PC-3 (cell line): ENCODE measurements at regions not wholly inside any gene's neighbourhood (a gene's known extent, or its start where the extent isn't known, plus 50 kb on each side); places are given as distances from the start of the nearest gene placed in this dataset.
"Not testable (repeated sequence)": the region's sequence is repeated elsewhere in the genome, so short reads cannot be mapped to it uniquely, and the experiment has no call there.

Experiments used
- ATAC-seq: fragments of 200-7000 bp; cut with Tn5 transposase; 2 replicates; pipeline ENCODE4 v1.9.1; 2020; ENCODE audit warnings: mild to moderate bottlenecking, moderate library complexity
- BruUV-seq: library from RNA; stranded (reverse); fragments of 400-500 nt; replicated peaks from 2 replicates; lab custom pipeline; 2021; lab: Mats Ljungman, UMichigan
- CTCF ChIA-PET: fragments of 300-600 bp; sonication (Branson Sonifier 250); formaldehyde crosslinking; loops from one replicate; lab custom pipeline; 2022; ENCODE audit warnings: antibody characterized with exemption; lab: Charles Lee
- POLR2A ChIA-PET: fragments of 300-600 bp; sonication (Branson Sonifier 250); formaldehyde crosslinking; loops from one replicate; lab custom pipeline; 2022; ENCODE audit warnings: antibody characterized with exemption; ENCODE audit not compliant: unreplicated experiment; lab: Charles Lee
- DNase-seq: peaks from one replicate; pipeline ENCODE4 v3.0.0-alpha.2; 2015
- H2AFZ ChIP-seq: fragments of 300-600 bp; sonication (generic); 2 replicates; pipeline ENCODE4 v1.6.0; 2016; ENCODE audit warnings: antibody characterized with exemption, low read length
- H3F3A ChIP-seq: fragments of 300-600 bp; sonication (generic); one replicate; pipeline ENCODE4 v1.6.0; 2017; ENCODE audit warnings: antibody characterized with exemption, low read length, control low read depth, mild to moderate bottlenecking; ENCODE audit not compliant: unreplicated experiment
- H3K27ac ChIP-seq: fragments of 300-600 bp; sonication (generic); 2 replicates; pipeline ENCODE4 v1.5.1; 2016; ENCODE audit warnings: mild to moderate bottlenecking, low read length
- H3K27me3 ChIP-seq: fragments of 300-600 bp; sonication (generic); 2 replicates; pipeline ENCODE4 v1.6.1; 2016; ENCODE audit warnings: low read length, mixed read lengths
- H3K36me3 ChIP-seq: fragments of 300-600 bp; sonication (generic); 2 replicates; pipeline ENCODE4 v1.6.1; 2016; ENCODE audit warnings: low read depth, mixed run types, low read length, mixed read lengths
- H3K4me1 ChIP-seq: fragments of 300-600 bp; sonication (generic); 2 replicates; pipeline ENCODE4 v1.5.1; 2016; ENCODE audit warnings: low read length; ENCODE audit not compliant: insufficient read depth
- H3K4me2 ChIP-seq: fragments of 300-600 bp; sonication (generic); 2 replicates; pipeline ENCODE4 v1.6.0; 2016; ENCODE audit warnings: low read length
- H3K4me3 ChIP-seq: fragments of 300-600 bp; sonication (generic); 2 replicates; pipeline ENCODE4 v1.5.1; 2016; ENCODE audit warnings: mild to moderate bottlenecking, low read length, mixed read lengths
- H3K79me2 ChIP-seq: fragments of 300-600 bp; sonication (generic); 2 replicates; pipeline ENCODE4 v1.6.1; 2017; ENCODE audit warnings: low read length, mixed read lengths
- H3K9ac ChIP-seq: fragments of 300-600 bp; sonication (generic); 2 replicates; pipeline ENCODE4 v1.6.0; 2016; ENCODE audit warnings: mild to moderate bottlenecking, low read length
- H3K9me2 ChIP-seq: fragments of 300-600 bp; sonication (generic); replicated peaks from 2 replicates; pipeline ENCODE4 v1.6.1; 2016; ENCODE audit warnings: mixed run types, low read length, mixed read lengths
- H3K9me3 ChIP-seq: fragments of 300-600 bp; sonication (generic); 2 replicates; pipeline ENCODE4 v1.6.1; 2016; ENCODE audit warnings: low read length, mixed read lengths
- H4K20me1 ChIP-seq: fragments of 300-600 bp; sonication (generic); 2 replicates; pipeline ENCODE4 v1.6.1; 2016; ENCODE audit warnings: low read length, mixed read lengths
- EZH2 ChIP-seq: fragments of 300-600 bp; sonication (generic); IDR thresholded peaks from one replicate; pipeline ENCODE4 v1.6.1; 2017; ENCODE audit warnings: antibody characterized with exemption, mild to moderate bottlenecking, low read length; ENCODE audit not compliant: unreplicated experiment
- EZH2phosphoT487 ChIP-seq: fragments of 300-600 bp; sonication (generic); IDR thresholded peaks from 2 replicates; pipeline ENCODE4 v1.6.1; 2018; ENCODE audit warnings: mild to moderate bottlenecking, antibody characterized with exemption, low read length, borderline replicate concordance
- intact Hi-C: fragments of 100-400 bp; cut with micrococcal nuclease; formaldehyde crosslinking; loops from 2 replicates; pipeline ENCODE4 v1.9.0; 2023
- TF ChIP-seq, protein P1 (sequence below): fragments of 300-600 bp; sonication (generic); conservative IDR thresholded peaks from 2 replicates; pipeline ENCODE4 v1.5.1; 2017; ENCODE audit warnings: antibody characterized with exemption, low read depth, mild to moderate bottlenecking, low read length

DNA sequence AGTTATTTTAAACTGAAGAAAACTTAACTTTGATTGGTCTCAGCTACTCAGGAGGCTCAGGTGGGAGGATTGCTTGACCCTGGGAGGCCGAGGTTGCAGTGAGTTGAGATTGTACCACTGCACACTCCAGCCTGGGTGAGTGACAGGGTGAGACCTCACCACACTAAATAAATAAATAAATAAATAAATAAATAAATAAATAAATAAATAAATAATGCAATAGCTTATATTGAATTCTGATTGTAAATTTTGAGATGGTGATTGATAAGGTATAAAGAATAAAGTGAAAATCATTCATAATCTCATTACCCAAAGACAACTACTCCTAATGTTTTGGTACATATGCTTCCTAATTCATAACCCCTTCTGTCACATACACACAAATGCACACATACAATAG is 58.1 kb downstream of the TUBA3C start:
- Histone ChIP-seq H3K9me3 (no peaks in the 10 kb centered on the region), H3K4me2 (no peak overlapping the region), H3K4me1 (no peaks in the 10 kb centered on the region), H3K79me2 (no peaks in the 10 kb centered on the region), H3K4me3 (no peak overlapping the region), H4K20me1 (no peaks in the 10 kb centered on the region), H2AFZ (no peak overlapping the region), H3K27ac (no peak overlapping the region), H3K9me2 (no peaks in the 10 kb centered on the region), H3F3A (no peaks in the 10 kb centered on the region), H3K27me3 (no peaks in the 10 kb centered on the region), H3K36me3 (no peaks in the 10 kb centered on the region), H3K9ac (no peak overlapping the region)
- intact Hi-C loops: no loop called here
- ATAC-seq: no peak
- ChIA-PET POLR2A (no interaction called here), CTCF (no interaction called here)
- no peak for DNase-seq
- BruUV-seq: no TSS peak
- TF ChIP-seq EZH2 (no peak), EZH2phosphoT487 (no peak)
- TF ChIP-seq, protein P1, sequence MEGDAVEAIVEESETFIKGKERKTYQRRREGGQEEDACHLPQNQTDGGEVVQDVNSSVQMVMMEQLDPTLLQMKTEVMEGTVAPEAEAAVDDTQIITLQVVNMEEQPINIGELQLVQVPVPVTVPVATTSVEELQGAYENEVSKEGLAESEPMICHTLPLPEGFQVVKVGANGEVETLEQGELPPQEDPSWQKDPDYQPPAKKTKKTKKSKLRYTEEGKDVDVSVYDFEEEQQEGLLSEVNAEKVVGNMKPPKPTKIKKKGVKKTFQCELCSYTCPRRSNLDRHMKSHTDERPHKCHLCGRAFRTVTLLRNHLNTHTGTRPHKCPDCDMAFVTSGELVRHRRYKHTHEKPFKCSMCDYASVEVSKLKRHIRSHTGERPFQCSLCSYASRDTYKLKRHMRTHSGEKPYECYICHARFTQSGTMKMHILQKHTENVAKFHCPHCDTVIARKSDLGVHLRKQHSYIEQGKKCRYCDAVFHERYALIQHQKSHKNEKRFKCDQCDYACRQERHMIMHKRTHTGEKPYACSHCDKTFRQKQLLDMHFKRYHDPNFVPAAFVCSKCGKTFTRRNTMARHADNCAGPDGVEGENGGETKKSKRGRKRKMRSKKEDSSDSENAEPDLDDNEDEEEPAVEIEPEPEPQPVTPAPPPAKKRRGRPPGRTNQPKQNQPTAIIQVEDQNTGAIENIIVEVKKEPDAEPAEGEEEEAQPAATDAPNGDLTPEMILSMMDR: no peak

DNA sequence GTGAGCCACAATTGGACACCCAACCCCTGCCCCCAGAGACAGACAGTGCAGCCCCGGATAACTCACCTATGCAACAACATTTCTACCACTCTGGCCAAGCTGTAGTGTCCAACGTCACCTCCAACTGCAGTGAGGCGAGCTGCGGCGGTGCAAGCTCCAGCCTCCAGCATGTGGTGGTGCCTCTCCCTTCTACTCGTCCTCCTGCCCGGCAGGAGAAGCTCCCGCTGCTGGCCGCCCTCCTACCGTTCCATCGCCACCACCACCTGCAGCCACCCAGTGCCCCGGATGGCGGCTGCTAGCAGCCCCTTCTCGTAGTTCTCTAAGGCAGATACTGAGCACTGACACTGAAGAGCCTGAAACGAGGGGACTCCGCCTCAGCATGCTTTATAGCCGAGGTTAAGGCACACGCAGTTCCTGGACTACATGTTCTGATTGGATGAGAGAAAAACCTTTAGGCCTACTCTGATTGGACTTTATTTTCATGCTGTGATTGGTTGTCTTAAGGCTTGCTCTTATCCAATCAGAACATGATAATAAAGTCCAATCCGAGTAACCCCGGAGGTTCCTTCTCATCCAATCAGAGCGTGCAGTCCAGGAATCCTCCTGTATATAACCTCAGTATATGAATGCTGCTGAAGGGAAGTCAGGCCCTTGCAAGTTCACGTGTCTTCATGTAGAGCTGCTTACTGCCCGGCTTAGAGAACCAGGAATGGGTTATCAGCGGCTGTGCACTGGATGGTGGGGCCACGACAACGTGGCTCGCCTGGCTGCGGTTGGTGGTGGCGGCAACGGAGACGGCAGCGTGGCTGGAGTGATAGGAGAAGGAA is 63.5 kb downstream of the TUBA3C start:
- POLR2A ChIA-PET: no interaction called here
- no peak overlapping the region for H3K4me3 ChIP-seq
- ATAC-seq (no peak), DNase-seq (no peak)
- CTCF ChIA-PET: no interaction called here
- H3K27me3 ChIP-seq: no peaks in the 10 kb centered on the region; the same call in 1 of the 2 replicates
- no peaks in the 10 kb centered on the region for H3F3A ChIP-seq
- no peaks in the 10 kb centered on the region for H3K9me2 ChIP-seq
- no peak overlapping the region for H3K4me2 ChIP-seq
- no peaks in the 10 kb centered on the region for H4K20me1 ChIP-seq
- no peaks in the 10 kb centered on the region for H3K36me3 ChIP-seq
- TF ChIP-seq EZH2phosphoT487 (no peak), EZH2 (no peak)
- TF ChIP-seq, protein P1: no peak
- H2AFZ ChIP-seq: no peak overlapping the region
- H3K27ac ChIP-seq: no peak overlapping the region
- intact Hi-C loops: no loop called here
- H3K4me1 ChIP-seq: no peaks in the 10 kb centered on the region
- BruUV-seq: no TSS peak
- no peaks in the 10 kb centered on the region for H3K79me2 ChIP-seq
- no peak overlapping the region for H3K9ac ChIP-seq
- H3K9me3 ChIP-seq: no peaks in the 10 kb centered on the region

DNA sequence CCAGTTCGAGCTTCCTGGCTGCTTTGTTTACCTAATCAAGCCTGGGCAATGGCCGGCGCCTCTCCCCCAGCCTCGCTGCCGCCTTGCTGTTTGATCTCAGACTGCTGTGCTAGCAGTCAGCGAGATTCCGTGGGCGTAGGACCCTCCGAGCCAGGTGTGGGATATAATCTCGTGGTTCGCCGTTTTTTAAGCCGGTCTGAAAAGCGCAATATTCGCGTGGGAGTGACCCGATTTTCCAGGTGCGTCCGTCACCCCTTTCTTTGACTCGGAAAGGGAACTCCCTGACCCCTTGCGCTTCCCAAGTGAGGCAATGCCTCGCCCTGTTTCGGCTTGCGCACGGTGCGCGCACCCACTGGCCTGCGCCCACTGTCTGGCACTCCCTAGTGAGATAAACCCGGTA is 72.4 kb downstream of the TUBA3C start:
- CTCF ChIA-PET, H3K9ac ChIP-seq, H3K9me2 ChIP-seq, BruUV-seq, intact Hi-C loops, ATAC-seq, H3K27me3 ChIP-seq, H3K4me3 ChIP-seq, H3K9me3 ChIP-seq, H3K4me2 ChIP-seq, H3K79me2 ChIP-seq, DNase-seq, H3K27ac ChIP-seq, H3F3A ChIP-seq, H3K36me3 ChIP-seq, H4K20me1 ChIP-seq, H2AFZ ChIP-seq, POLR2A ChIA-PET, H3K4me1 ChIP-seq: not testable (repeated sequence)
